ENCODE measurements at regions not wholly inside any gene's neighbourhood (a gene's known extent, or its start where the extent isn't known, plus 50 kb on each side); places are given as distances from the start of the nearest gene placed in this dataset.
"Not testable (repeated sequence)": the region's sequence is repeated elsewhere in the genome, so short reads cannot be mapped to it uniquely, and the experiment has no call there.

DNA sequence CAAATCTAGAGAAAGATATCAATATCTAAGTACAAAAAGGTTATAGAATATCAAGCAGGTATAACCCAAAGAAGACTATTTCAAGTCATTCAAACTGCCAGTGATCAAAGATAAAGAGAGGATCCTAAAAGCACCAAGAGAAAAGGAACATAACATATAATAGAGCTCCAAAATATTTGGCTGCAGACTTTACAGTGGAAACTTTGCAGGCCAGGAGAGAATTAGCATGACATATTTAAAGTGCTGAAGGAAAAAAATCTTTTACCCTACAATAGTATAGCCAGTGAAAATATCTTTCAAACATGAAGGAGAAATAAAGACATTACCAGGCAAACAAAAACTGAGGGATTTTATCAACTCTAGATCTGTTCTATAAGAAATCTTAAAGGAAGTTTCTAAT is 254.3 kb upstream of the ARHGEF26 start:
- H3K4me2 ChIP-seq (ENCODE audit: insufficient read depth, low read length): no peak overlapping the region
- FAIRE-seq (no peak), DNase-seq (ENCODE audit: low read depth, low spot score) (no peak)
- H3K9ac ChIP-seq (replicated peaks; ENCODE audit: extremely low read depth, insufficient read depth, low read length): no peak overlapping the region
- intact Hi-C loops (cut with micrococcal nuclease) (no loop called here), dilution Hi-C loops (cut with MboI; ENCODE audit: extremely low pct_ligation_motif_present, low sequenced_read_pairs) (no loop called here)
- H3K9me1 ChIP-seq (replicated peaks; ENCODE audit: control insufficient read depth, extremely low read depth, insufficient read depth, low read length): no peaks in the 10 kb centered on the region
- BruUV-seq (replicated peaks): no TSS peak
- H3K4me1 ChIP-seq (ENCODE audit: control insufficient read depth, extremely low read depth, insufficient read depth, low read length): no peaks in the 10 kb centered on the region
- TF ChIP-seq, protein P1, sequence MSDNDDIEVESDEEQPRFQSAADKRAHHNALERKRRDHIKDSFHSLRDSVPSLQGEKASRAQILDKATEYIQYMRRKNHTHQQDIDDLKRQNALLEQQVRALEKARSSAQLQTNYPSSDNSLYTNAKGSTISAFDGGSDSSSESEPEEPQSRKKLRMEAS (IDR thresholded peaks at IDR 0.05; ENCODE audit: insufficient read depth, insufficient read length): no peak
- TF ChIP-seq, protein P2, sequence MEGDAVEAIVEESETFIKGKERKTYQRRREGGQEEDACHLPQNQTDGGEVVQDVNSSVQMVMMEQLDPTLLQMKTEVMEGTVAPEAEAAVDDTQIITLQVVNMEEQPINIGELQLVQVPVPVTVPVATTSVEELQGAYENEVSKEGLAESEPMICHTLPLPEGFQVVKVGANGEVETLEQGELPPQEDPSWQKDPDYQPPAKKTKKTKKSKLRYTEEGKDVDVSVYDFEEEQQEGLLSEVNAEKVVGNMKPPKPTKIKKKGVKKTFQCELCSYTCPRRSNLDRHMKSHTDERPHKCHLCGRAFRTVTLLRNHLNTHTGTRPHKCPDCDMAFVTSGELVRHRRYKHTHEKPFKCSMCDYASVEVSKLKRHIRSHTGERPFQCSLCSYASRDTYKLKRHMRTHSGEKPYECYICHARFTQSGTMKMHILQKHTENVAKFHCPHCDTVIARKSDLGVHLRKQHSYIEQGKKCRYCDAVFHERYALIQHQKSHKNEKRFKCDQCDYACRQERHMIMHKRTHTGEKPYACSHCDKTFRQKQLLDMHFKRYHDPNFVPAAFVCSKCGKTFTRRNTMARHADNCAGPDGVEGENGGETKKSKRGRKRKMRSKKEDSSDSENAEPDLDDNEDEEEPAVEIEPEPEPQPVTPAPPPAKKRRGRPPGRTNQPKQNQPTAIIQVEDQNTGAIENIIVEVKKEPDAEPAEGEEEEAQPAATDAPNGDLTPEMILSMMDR (IDR thresholded peaks at IDR 0.05; ENCODE audit: extremely low read depth in 1 of 2, insufficient read depth in 1 of 2, low read depth in 1 of 2, low read length in 2 of 2): no peak
- TF ChIP-seq POLR2A (IDR thresholded peaks at IDR 0.05; ENCODE audit: low read depth, low read length): no peak
- no peaks in the 10 kb centered on the region for H3K36me3 ChIP-seq (ENCODE audit: control insufficient read depth in 2 of 2, extremely low read depth in 1 of 2, insufficient read depth in 2 of 2, low read length in 2 of 2)
- H2AFZ ChIP-seq (ENCODE audit: low read depth, low read length): no peak overlapping the region
- H4K20me1 ChIP-seq (replicated peaks; ENCODE audit: control insufficient read depth, extremely low read depth, insufficient read depth, low read length): no peaks in the 10 kb centered on the region
- no peak overlapping the region for H3K27ac ChIP-seq (ENCODE audit: insufficient read depth, low read depth, low read length)
- no peaks in the 10 kb centered on the region for H3K9me3 ChIP-seq (replicated peaks; ENCODE audit: control insufficient read depth, insufficient read depth, low read length)
- POLR2A ChIA-PET: no interaction called here
- H3K27me3 ChIP-seq (ENCODE audit: control insufficient read depth in 2 of 2, insufficient read depth in 2 of 2, low read length in 2 of 2): no peaks in the 10 kb centered on the region
- no peaks in the 10 kb centered on the region for H3K79me2 ChIP-seq (ENCODE audit: control insufficient read depth, insufficient read depth, low read length)
- no peak overlapping the region for H3K4me3 ChIP-seq (replicated peaks in 1 of 3; ENCODE audit: insufficient read depth in 1 of 3, low read depth in 1 of 3, low read length in 3 of 3)
- CTCF ChIA-PET: no interaction called here

DNA sequence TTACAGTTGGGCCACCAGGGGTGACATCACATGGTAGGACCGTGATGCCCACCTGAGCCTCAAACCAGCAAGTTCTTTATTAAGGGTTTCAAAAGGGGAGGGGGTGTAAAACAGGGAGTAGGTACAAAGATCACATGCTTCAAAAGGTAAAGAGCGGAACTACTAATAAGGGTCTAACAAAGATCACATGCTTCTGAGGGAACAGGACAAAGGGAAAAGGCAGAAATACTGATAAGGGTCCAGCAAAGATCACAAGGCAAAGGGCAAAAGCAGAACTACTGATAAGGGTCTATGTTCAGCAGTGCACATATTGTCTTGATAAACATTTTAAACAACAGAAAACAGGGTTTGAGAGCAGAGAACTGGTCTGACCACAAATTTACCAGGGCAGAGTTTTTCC is 246.8 kb upstream of the ARHGEF26 start:
- H2AFZ ChIP-seq (ENCODE audit: low read depth, low read length); dilution Hi-C loops (cut with MboI; ENCODE audit: extremely low pct_ligation_motif_present, low sequenced_read_pairs); FAIRE-seq; H3K4me2 ChIP-seq (ENCODE audit: insufficient read depth, low read length); POLR2A ChIA-PET; DNase-seq (ENCODE audit: low read depth, low spot score); H3K9me1 ChIP-seq (replicated peaks; ENCODE audit: control insufficient read depth, extremely low read depth, insufficient read depth, low read length); H3K9ac ChIP-seq (replicated peaks; ENCODE audit: extremely low read depth, insufficient read depth, low read length); H3K4me1 ChIP-seq (ENCODE audit: control insufficient read depth, extremely low read depth, insufficient read depth, low read length); intact Hi-C loops (cut with micrococcal nuclease); H4K20me1 ChIP-seq (replicated peaks; ENCODE audit: control insufficient read depth, extremely low read depth, insufficient read depth, low read length); H3K36me3 ChIP-seq (ENCODE audit: control insufficient read depth in 2 of 2, extremely low read depth in 1 of 2, insufficient read depth in 2 of 2, low read length in 2 of 2); H3K27ac ChIP-seq (ENCODE audit: insufficient read depth, low read depth, low read length); CTCF ChIA-PET; H3K9me3 ChIP-seq (replicated peaks; ENCODE audit: control insufficient read depth, insufficient read depth, low read length); H3K79me2 ChIP-seq (ENCODE audit: control insufficient read depth, insufficient read depth, low read length); BruUV-seq (replicated peaks); H3K27me3 ChIP-seq (ENCODE audit: control insufficient read depth in 2 of 2, insufficient read depth in 2 of 2, low read length in 2 of 2); H3K4me3 ChIP-seq (replicated peaks in 1 of 3; ENCODE audit: insufficient read depth in 1 of 3, low read depth in 1 of 3, low read length in 3 of 3): not testable (repeated sequence)
